ENCODE measurements at regions not wholly inside any gene's neighbourhood (a gene's known extent, or its start where the extent isn't known, plus 50 kb on each side); places are given as distances from the start of the nearest gene placed in this dataset.

GRCh38 chr13:106306748-106307277 is 228.6 kb downstream of the EFNB2 start:
- DNase-seq (ENCODE audit: low read depth in 4 of 4, low spot score in 3 of 4): no peak

GRCh38 chr13:106302843-106303242 is 232.6 kb downstream of the EFNB2 start:
- DNase-seq (ENCODE audit: low read depth in 4 of 4, low spot score in 3 of 4): no peak

GRCh38 chr13:106302011-106302410 is 233.5 kb downstream of the EFNB2 start:
- DNase-seq (ENCODE audit: low read depth in 4 of 4, low spot score in 3 of 4): no peak

- DNase-seq (ENCODE audit: low read depth in 4 of 4, low spot score in 3 of 4): no peak
These were observed 235.8 kb downstream of the EFNB2 start for GRCh38 chr13:106299621-106300020.

- DNase-seq (ENCODE audit: low read depth in 4 of 4, low spot score in 3 of 4): no peak
These were observed 238.2 kb downstream of the EFNB2 start for GRCh38 chr13:106297283-106297682.

- DNase-seq (ENCODE audit: low read depth in 4 of 4, low spot score in 3 of 4): no peak
These were observed 238.7 kb downstream of the EFNB2 start for GRCh38 chr13:106296723-106297122.

- no peak for DNase-seq (ENCODE audit: low read depth in 4 of 4, low spot score in 3 of 4)
These were observed 239.5 kb downstream of the EFNB2 start for GRCh38 chr13:106295971-106296370.

GRCh38 chr13:106291006-106291405 is 244.5 kb downstream of the EFNB2 start:
- no peak for DNase-seq (ENCODE audit: low read depth in 4 of 4, low spot score in 3 of 4)

- DNase-seq (ENCODE audit: low read depth in 4 of 4, low spot score in 3 of 4): no peak
These were observed 248.1 kb downstream of the EFNB2 start for GRCh38 chr13:106287351-106287750.

- DNase-seq (ENCODE audit: low read depth in 4 of 4, low spot score in 3 of 4): no peak
These were observed 248.7 kb downstream of the EFNB2 start for GRCh38 chr13:106286811-106287210.

- no peak for DNase-seq (ENCODE audit: low read depth in 4 of 4, low spot score in 3 of 4)
These were observed 251.1 kb downstream of the EFNB2 start for GRCh38 chr13:106284358-106284757.

GRCh38 chr13:106281426-106281825 is 254.0 kb downstream of the EFNB2 start:
- DNase-seq (ENCODE audit: low read depth in 4 of 4, low spot score in 3 of 4): no peak

GRCh38 chr13:106277484-106278154 is 257.8 kb downstream of the EFNB2 start:
- no peak for DNase-seq (ENCODE audit: low read depth in 4 of 4, low spot score in 3 of 4)

- DNase-seq (ENCODE audit: low read depth in 4 of 4, low spot score in 3 of 4): no peak
These were observed 258.6 kb downstream of the EFNB2 start for GRCh38 chr13:106276876-106277275.

- no peak for DNase-seq (ENCODE audit: low read depth in 4 of 4, low spot score in 3 of 4)
These were observed 259.9 kb downstream of the EFNB2 start for GRCh38 chr13:106275446-106276032.

- no peak for DNase-seq (ENCODE audit: low read depth in 4 of 4, low spot score in 3 of 4)
These were observed 260.8 kb downstream of the EFNB2 start for GRCh38 chr13:106274551-106275203.

GRCh38 chr13:106263801-106264200 is 271.7 kb downstream of the EFNB2 start:
- no peak for DNase-seq (ENCODE audit: low read depth in 4 of 4, low spot score in 3 of 4)

- DNase-seq (ENCODE audit: low read depth in 4 of 4, low spot score in 3 of 4): no peak
These were observed 272.6 kb downstream of the EFNB2 start for GRCh38 chr13:106262886-106263285.

- DNase-seq (ENCODE audit: low read depth in 4 of 4, low spot score in 3 of 4): no peak
These were observed 274.0 kb downstream of the EFNB2 start for GRCh38 chr13:106261450-106261849.

- no peak for DNase-seq (ENCODE audit: low read depth in 4 of 4, low spot score in 3 of 4)
These were observed 275.1 kb downstream of the EFNB2 start for GRCh38 chr13:106260352-106260751.

GRCh38 chr13:106259928-106260327 is 275.5 kb downstream of the EFNB2 start:
- DNase-seq (ENCODE audit: low read depth in 4 of 4, low spot score in 3 of 4): no peak

- DNase-seq (ENCODE audit: low read depth in 4 of 4, low spot score in 3 of 4): no peak
These were observed 288.7 kb downstream of the EFNB2 start for GRCh38 chr13:106246666-106247188.
